AG08395 (cell line): ENCODE measurements at regions not wholly inside any gene's neighbourhood (a gene's known extent, or its start where the extent isn't known, plus 50 kb on each side); places are given as distances from the start of the nearest gene placed in this dataset.
A peak's percentile ranks its signal among the peaks of the same experiment; 100 is the strongest.

ENCODE experiments used
- DNase-seq: peaks from one replicate; pipeline ENCODE4 v3.0.0; 2012; ENCODE audit warnings: mixed read lengths, low spot score

GRCh38 chr18:7482342-7482741 is 84.8 kb upstream of the PTPRM start:
- DNase-seq = no peak

GRCh38 chr18:7485616-7486015 is 81.5 kb upstream of the PTPRM start:
- DNase-seq = no peak

DNA sequence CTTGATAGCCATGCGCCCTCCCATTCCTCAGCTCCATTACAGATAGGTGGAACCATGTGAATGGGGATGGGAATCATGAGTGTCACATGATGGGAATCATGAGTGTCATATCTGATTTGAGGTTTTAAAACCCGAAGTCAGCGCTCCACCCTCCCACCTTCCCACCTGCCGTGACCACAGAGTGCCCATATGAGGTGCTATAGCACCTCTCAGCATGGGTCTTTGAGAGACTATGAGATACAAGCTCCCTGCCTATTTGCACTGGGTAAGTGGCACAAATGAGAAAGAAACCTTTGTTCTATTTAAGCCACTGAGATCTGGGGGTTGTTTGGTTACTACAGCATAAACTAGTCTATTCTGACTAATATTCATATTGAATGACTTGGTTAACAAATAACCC is 78.5 kb upstream of the PTPRM start:
- DNase-seq = no peak

- no peak for DNase-seq
Observed at GRCh38 chr18:7490104-7490503, 77.0 kb upstream of the PTPRM start.

DNA sequence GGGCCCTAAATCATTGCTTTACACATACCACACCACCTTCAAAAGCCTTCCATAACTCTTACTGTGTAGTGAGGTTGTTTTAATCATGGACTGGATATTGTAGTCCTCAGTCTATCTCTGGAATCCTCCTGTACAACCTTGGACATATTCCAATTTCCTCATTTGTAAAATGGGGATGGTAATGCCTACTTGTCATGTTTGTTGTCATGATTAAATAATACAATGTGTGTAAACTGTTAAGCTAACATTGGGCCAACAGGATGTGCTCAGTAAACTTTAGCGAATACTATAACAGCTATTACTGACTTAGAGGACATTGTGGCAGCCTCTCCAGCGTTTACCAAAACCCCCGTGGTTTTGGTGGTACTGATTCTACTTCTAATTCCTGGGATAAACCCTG is 74.7 kb upstream of the PTPRM start:
- DNase-seq = no peak

GRCh38 chr18:7497081-7497480 is 70.0 kb upstream of the PTPRM start:
- no peak for DNase-seq

DNA sequence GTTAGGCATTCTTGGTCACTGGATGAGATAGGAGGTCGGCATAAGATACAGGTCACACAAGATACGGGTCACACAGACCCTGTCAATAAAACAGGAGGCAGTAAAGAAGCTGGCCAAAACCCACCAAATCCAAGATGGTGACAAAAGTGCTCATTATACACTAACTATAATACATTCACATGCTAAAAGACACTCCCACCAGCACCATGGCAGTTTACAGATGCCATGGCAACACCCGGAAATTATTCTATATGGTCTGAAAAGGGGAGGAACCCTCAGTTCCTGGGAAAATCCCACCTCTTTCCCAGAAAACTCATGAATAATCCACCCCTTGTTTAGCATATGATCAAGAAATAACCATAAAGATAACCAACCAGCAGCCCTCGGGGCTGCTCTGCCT is 56.0 kb upstream of the PTPRM start:
- no peak for DNase-seq

- DNase-seq = peak; percentile 15
Observed at GRCh38 chr18:7512348-7512747, 54.8 kb upstream of the PTPRM start.

DNA sequence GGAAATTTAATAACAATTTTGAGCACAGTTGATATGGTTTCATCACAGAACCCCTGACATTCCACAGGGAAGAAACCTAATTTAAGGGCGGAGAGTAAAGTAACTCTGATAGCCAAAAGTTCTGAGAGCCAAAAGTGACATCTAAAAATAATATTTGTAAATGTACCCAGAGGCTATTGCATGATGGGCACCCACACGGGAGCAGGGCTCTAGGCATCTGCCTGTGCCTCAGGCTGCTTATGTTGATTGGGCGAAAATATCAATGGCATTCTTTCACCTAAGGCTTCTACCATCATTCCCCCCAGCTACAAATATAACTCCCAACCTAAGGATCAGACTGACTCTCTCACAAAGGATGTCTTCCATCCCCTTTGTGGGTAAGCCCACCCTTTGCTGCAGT is 54.1 kb upstream of the PTPRM start:
- no peak for DNase-seq

DNA sequence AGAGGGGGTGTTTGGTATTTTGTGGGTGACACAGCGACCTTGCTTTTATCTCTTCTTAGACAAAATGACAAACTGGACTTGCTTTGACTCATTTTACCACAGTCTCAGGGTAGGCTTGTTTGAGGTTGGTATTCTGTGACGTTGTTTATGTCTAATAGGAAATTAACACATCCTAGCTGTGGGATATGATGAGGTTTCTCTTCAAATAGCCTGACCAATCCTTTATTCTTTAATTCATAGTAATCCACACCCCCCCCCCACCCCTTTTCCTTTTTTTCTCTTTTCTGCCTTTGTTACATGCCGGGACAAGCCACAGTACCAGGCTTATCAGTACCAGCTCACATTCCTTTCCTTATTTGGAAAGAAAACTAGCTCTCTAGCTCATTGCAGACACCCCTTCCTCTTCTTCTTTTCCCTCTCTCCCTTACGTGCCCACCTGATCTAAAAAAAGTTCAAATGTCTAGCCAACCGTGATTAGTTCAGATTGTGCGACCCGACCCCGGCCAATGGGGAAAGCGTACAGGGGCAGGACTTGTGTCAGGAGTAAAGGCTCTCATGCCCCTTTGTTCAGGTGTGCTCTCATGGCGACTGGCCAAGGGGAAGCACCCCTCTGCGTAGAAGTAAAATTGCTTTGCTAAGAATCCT is 52.2 kb upstream of the PTPRM start:
- no peak for DNase-seq

- DNase-seq = no peak
Observed at GRCh38 chr18:7516266-7517117, 50.6 kb upstream of the PTPRM start.
